ENCODE measurements at regions not wholly inside any gene's neighbourhood (a gene's known extent, or its start where the extent isn't known, plus 50 kb on each side); places are given as distances from the start of the nearest gene placed in this dataset.

GRCh38 chr6:145506136-145506535, 229.2 kb downstream of the EPM2A start:
- TF ChIP-seq POLR2AphosphoS5 (IDR thresholded peaks at IDR 0.05; ENCODE audit: low read depth, low read length) (no peak), CTCF (IDR thresholded peaks at IDR 0.05) (no peak), REST (IDR thresholded peaks at IDR 0.05; ENCODE audit: insufficient read depth in 1 of 2, low read depth in 2 of 2, low read length in 1 of 2) (no peak)
